HG03442 (cell line): ENCODE measurements at regions not wholly inside any gene's neighbourhood (a gene's known extent, or its start where the extent isn't known, plus 50 kb on each side); places are given as distances from the start of the nearest gene placed in this dataset.

Experiments
- ATAC-seq: cut with Tn5 transposase; IDR thresholded peaks from one replicate; pipeline ENCODE4 v1.9.1; 2021; ENCODE audit warnings: mild to moderate bottlenecking, moderate library complexity; ENCODE audit not compliant: unreplicated experiment

- no peak for ATAC-seq
Observed at GRCh38 chr12:123078120-123078465, 72.8 kb downstream of the PITPNM2 start.

GRCh38 chr12:123077298-123078119 is 73.4 kb downstream of the PITPNM2 start:
- no peak for ATAC-seq

GRCh38 chr12:123076604-123077297 is 74.1 kb downstream of the PITPNM2 start:
- peak; percentile 63 for ATAC-seq

GRCh38 chr12:123075646-123076171 is 75.2 kb downstream of the PITPNM2 start:
- peak; percentile 54 for ATAC-seq

GRCh38 chr12:123075087-123075645 is 75.7 kb downstream of the PITPNM2 start:
- no peak for ATAC-seq

- no peak for ATAC-seq
Observed at GRCh38 chr12:123073962-123074801, 76.7 kb downstream of the PITPNM2 start.

GRCh38 chr12:123073292-123073691 is 77.6 kb downstream of the PITPNM2 start:
- ATAC-seq = no peak

GRCh38 chr12:123071857-123072256 is 79.0 kb downstream of the PITPNM2 start:
- no peak for ATAC-seq

- no peak for ATAC-seq
Observed at GRCh38 chr12:123071099-123071800, 79.6 kb downstream of the PITPNM2 start.

- ATAC-seq = no peak
Observed at GRCh38 chr12:123070267-123071081, 80.4 kb downstream of the PITPNM2 start.

- ATAC-seq = no peak
Observed at GRCh38 chr12:123069436-123070266, 81.2 kb downstream of the PITPNM2 start.

GRCh38 chr12:123067654-123068053 is 83.2 kb downstream of the PITPNM2 start:
- ATAC-seq = no peak

- ATAC-seq = no peak
Observed at GRCh38 chr12:123066384-123066710, 84.5 kb downstream of the PITPNM2 start.

GRCh38 chr12:123065676-123066383 is 85.1 kb downstream of the PITPNM2 start:
- no peak for ATAC-seq

GRCh38 chr12:123064885-123065619 is 84.6 kb downstream of the ARL6IP4 start:
- no peak for ATAC-seq

- ATAC-seq = no peak
Observed at GRCh38 chr12:123064366-123064765, 83.9 kb downstream of the ARL6IP4 start.

GRCh38 chr12:123063535-123063934 is 83.1 kb downstream of the ARL6IP4 start:
- ATAC-seq = no peak
